ENCODE measurements at regions not wholly inside any gene's neighbourhood (a gene's known extent, or its start where the extent isn't known, plus 50 kb on each side); places are given as distances from the start of the nearest gene placed in this dataset.

GRCh38 chr9:120338340-120338739 is 241.6 kb downstream of the CDK5RAP2 start:
- no peak for TF ChIP-seq GATA2 (IDR thresholded peaks at IDR 0.05; ENCODE audit: low read depth, low read length)

GRCh38 chr9:120337131-120337530 is 242.8 kb downstream of the CDK5RAP2 start:
- TF ChIP-seq GATA3 (IDR thresholded peaks at IDR 0.05; ENCODE audit: low read depth, low read length) = no peak

GRCh38 chr9:120336753-120337090 is 243.2 kb downstream of the CDK5RAP2 start:
- no peak for TF ChIP-seq GATA2 (IDR thresholded peaks at IDR 0.05; ENCODE audit: low read depth, low read length)
- TF ChIP-seq GATA3 (IDR thresholded peaks at IDR 0.05; ENCODE audit: low read depth, low read length) = no peak

GRCh38 chr9:120336021-120336752 is 243.8 kb downstream of the CDK5RAP2 start:
- TF ChIP-seq GATA3 (IDR thresholded peaks at IDR 0.05; ENCODE audit: low read depth, low read length) (no peak), GATA2 (IDR thresholded peaks at IDR 0.05; ENCODE audit: low read depth, low read length) (no peak)

- TF ChIP-seq GATA2 (IDR thresholded peaks at IDR 0.05; ENCODE audit: low read depth, low read length) = no peak
- TF ChIP-seq GATA3 (IDR thresholded peaks at IDR 0.05; ENCODE audit: low read depth, low read length) = no peak
Observed at GRCh38 chr9:120331913-120332312, 248.1 kb downstream of the CDK5RAP2 start.

- no peak for TF ChIP-seq GATA2 (IDR thresholded peaks at IDR 0.05; ENCODE audit: low read depth, low read length)
- no peak for TF ChIP-seq GATA3 (IDR thresholded peaks at IDR 0.05; ENCODE audit: low read depth, low read length)
Observed at GRCh38 chr9:120330031-120330430, 249.9 kb downstream of the CDK5RAP2 start.

GRCh38 chr9:120327322-120327721 is 252.6 kb downstream of the CDK5RAP2 start:
- TF ChIP-seq GATA3 (IDR thresholded peaks at IDR 0.05; ENCODE audit: low read depth, low read length) = no peak
- TF ChIP-seq GATA2 (IDR thresholded peaks at IDR 0.05; ENCODE audit: low read depth, low read length) = no peak

GRCh38 chr9:120326049-120326693 is 253.8 kb downstream of the CDK5RAP2 start:
- TF ChIP-seq GATA3 (IDR thresholded peaks at IDR 0.05; ENCODE audit: low read depth, low read length) (no peak), GATA2 (IDR thresholded peaks at IDR 0.05; ENCODE audit: low read depth, low read length) (no peak)

- TF ChIP-seq GATA2 (IDR thresholded peaks at IDR 0.05; ENCODE audit: low read depth, low read length) (0 out of 2 replicates have a peak, but pooled peaks have one; percentile 9), GATA3 (IDR thresholded peaks at IDR 0.05; ENCODE audit: low read depth, low read length) (no peak)
Observed at GRCh38 chr9:120324996-120325642, 254.8 kb downstream of the CDK5RAP2 start.

- TF ChIP-seq GATA2 (IDR thresholded peaks at IDR 0.05; ENCODE audit: low read depth, low read length) (no peak), GATA3 (IDR thresholded peaks at IDR 0.05; ENCODE audit: low read depth, low read length) (no peak)
Observed at GRCh38 chr9:120324461-120324860, 255.5 kb downstream of the CDK5RAP2 start.

- TF ChIP-seq GATA2 (IDR thresholded peaks at IDR 0.05; ENCODE audit: low read depth, low read length) = no peak
- no peak for TF ChIP-seq GATA3 (IDR thresholded peaks at IDR 0.05; ENCODE audit: low read depth, low read length)
Observed at GRCh38 chr9:120323125-120323524, 256.8 kb downstream of the CDK5RAP2 start.

GRCh38 chr9:120319452-120319851 is 260.5 kb downstream of the CDK5RAP2 start:
- TF ChIP-seq GATA2 (IDR thresholded peaks at IDR 0.05; ENCODE audit: low read depth, low read length) (no peak), GATA3 (IDR thresholded peaks at IDR 0.05; ENCODE audit: low read depth, low read length) (no peak)

- TF ChIP-seq GATA2 (IDR thresholded peaks at IDR 0.05; ENCODE audit: low read depth, low read length) = no peak
- no peak for TF ChIP-seq GATA3 (IDR thresholded peaks at IDR 0.05; ENCODE audit: low read depth, low read length)
Observed at GRCh38 chr9:120315154-120315553, 264.8 kb downstream of the CDK5RAP2 start.

- TF ChIP-seq GATA3 (IDR thresholded peaks at IDR 0.05; ENCODE audit: low read depth, low read length) (no peak), GATA2 (IDR thresholded peaks at IDR 0.05; ENCODE audit: low read depth, low read length) (no peak)
Observed at GRCh38 chr9:120312031-120312430, 267.9 kb downstream of the CDK5RAP2 start.

- TF ChIP-seq GATA2 (IDR thresholded peaks at IDR 0.05; ENCODE audit: low read depth, low read length) (no peak), GATA3 (IDR thresholded peaks at IDR 0.05; ENCODE audit: low read depth, low read length) (no peak)
Observed at GRCh38 chr9:120310035-120310434, 269.9 kb downstream of the CDK5RAP2 start.

Data from SH-SY5Y (cell line).